NCI-H446 treated with DMSO at 0.1 percent for 48 hours (cell line): ENCODE measurements at regions not wholly inside any gene's neighbourhood (a gene's known extent, or its start where the extent isn't known, plus 50 kb on each side); places are given as distances from the start of the nearest gene placed in this dataset.

ENCODE experiments used
- DNase-seq: peaks from one replicate; lab custom pipeline; 2025; lab: John Stamatoyannopoulos, UW

DNA sequence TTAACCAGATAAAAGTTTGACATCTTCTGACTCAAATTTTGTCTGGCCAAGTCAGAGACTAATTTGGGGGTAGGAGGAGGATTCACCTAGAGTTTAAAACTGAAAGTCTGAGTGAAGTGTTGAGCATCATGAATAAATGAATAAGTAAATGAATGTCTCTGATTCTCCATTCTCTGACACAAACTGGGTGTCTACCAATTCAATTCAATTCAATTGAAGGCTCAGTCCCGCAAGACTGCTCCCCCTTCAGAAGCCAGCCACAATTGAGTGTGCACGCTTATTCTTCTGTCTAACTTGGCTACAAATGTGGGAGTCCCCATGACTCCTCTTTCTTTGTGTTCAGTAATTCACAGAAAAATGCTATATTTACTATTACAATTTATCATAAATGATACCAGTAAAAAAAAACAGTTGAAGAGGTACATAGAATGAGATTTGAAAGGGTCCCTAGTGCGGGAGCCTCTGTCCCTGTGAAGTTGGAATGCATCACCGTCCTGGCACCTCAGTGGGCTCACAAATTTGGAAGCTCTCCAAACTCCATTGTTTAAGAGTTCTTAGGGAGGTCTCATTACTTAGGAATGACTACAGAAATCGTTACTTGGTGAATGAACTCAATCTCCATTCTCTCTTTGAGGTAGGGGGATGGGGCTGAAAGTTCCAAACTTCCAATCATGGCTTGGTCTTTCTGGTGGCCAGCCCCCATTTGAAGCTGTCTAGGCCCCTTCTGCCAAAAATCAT is 243.7 kb upstream of the PHYHIPL start:
- no peak for DNase-seq

DNA sequence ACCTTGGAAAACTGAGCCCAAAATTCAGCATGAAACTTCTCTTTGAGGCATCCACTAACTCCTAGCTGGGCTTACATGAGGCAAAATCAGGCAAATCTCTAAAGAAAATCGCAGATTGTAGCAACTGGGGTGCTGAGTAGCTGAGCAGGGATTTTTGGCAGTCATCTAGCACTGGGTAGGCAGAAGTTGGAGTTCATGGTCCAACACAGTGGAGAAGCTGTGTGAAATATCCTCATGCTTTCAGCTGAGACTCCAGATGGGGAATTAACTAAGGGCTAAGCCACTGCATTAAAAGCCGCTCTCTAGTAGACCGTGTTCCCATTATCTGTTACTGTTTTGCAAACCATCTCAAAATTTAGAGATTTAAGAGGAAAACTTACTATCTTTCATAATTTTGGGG is 240.1 kb upstream of the PHYHIPL start:
- no peak for DNase-seq

DNA sequence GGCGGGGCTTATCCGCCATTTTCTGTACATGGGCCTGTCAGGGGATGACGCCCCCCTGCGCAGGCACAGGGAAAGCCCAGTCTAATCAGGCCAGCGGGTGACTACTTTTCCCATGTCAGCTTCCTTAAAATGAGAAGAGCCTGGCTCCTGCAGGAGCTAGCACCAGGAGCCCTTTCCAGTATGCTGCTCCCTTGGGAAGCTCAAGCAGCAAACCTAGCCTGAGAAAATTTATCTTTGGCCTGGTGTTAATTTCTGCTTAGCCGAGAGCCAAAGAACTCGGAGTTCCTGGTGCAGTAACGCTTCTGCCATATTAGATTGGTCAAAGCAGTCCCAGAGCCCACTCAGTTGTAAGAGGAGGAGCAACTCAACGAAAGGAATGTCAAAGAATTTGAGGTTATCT is 239.0 kb upstream of the PHYHIPL start:
- no peak for DNase-seq

DNA sequence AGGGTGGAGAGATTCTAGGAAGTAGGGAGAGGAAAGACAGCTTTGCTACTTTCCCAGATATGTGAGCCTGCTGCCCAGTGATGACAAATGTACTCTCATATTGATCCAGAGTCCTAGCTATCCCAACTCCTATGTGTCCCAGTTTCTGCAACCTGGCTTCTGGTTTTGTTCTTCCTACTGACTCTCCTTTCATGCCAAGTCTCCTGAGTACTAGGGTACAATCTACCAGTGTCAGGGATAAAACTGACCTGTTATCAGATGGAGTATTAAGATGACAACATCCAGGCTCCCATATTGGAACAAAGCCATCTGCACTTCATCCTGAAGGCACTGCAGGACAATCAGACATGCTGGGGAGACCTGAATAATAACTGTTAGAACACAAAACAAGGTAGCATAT is 233.7 kb upstream of the PHYHIPL start:
- no peak for DNase-seq

DNA sequence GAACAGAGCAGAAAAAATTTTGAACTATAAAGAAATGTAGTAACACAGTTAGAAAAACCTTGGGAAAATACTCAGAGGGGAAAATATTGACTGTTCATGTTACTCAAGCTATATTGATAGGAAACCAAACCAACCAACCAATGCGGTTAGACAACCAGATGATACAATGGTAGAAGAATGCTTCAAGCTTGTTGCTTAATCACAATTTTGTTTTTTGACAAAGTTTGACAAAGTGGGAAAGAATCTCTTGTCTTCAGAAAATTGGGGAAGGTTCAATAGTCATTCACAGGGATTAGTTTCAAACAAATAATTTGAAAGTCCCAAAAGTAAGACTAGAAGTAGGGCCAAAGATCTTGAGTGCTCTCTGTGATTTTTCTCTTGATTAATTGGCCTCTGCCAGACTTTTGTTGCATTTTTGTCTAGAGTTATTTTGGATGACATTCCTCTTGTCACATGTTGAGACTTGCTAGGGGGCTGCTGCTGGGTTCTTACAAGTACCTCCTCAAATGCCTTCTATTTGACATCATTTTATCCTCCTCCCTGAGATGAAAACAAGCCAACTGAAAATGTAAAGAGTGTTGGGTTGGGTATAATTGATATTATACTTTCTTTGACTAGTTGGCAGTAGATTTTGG is 233.1 kb upstream of the PHYHIPL start:
- no peak for DNase-seq

DNA sequence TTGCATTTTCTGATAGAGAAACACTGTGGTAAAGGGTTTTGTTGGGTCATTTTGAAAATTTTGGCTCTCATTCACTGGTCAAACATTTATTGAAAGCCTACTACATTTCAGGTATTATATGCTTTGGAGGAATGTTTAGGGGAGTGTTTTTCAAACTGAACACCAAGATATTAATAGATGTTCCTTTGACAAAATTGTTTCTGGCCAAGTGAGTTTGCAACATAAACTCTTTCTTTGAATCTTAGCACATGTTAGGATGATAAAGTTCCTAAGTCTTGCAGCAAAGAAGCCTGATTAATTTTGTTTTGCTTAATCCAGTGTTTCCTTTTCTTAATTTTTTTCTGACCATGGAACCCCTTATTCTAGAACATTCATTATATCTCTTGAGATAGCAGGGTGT is 232.5 kb upstream of the PHYHIPL start:
- DNase-seq: no peak

DNA sequence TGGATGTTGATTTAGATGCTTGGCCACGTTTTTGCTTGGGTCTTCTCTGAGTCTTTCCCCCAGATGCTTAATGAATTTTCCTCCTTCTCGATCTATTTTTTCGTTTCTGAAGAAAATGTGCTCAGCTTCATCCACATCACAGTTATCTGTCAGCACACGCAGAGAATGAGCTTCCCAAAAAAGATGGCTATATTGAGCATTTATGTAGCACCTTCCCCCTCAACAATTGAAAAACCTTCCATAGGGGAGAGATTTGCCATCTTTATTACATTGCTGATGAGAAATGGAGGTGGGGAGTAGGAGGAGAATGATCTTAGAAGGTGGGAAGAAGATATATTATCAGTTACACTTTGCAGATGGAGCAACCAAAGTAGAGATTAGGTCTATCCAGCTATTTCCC is 228.1 kb upstream of the PHYHIPL start:
- DNase-seq: no peak

DNA sequence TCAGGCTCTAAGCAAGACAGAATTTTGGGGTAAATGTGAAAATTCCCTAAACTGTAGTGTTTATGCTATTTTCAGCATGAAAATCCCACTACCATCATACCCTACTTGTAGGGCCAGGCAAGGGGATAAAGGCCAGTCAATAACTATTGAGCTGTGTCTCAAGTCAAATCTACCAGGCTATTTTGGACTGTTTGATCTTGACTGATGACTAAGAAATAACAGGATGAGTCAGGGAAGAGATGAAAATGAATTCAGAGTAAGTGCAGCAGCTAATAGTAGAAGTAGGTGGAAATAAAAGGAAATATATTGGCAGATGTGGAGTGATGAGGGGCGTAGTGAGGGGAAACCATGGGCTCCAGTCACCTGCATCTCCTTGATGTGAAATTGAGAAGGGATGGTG is 225.8 kb upstream of the PHYHIPL start:
- DNase-seq: no peak

DNA sequence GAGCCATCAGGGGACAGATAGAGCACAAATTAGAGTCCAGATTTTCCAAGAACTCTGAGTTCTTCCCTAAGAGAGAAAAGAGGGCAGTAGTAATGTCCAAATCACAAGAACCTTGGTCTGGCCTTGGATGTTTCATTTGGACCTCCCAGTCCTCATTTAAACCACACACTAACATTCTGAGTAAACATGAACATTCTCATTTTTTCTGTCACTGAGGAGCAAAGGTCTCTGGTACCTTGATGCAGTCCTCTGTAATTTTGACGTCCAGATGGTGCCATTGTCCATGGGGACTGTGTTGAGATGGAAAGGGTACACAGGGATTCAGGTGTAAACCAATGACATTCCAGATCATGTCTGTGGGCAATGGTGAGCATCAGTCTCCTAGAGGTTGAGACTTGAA is 225.4 kb upstream of the PHYHIPL start:
- no peak for DNase-seq

DNA sequence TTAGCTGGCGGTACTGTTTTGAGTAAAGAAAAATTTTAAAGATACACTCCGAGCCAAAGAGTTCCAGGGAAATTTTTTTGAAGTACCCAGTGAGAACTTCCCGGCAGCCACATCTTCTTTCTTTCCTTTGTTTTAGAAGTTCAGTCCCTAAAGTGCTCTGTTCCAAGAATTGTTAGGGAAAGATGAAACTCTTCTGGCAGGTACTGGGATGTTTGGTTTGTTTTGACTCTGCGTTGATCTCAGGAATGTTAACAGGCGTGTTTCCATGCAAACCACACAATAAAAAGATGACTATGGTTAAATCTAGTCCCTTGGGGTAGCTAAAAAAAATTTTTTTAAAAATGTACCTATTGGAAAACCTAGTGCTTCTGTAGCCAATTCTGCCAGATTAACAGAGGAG is 224.7 kb upstream of the PHYHIPL start:
- DNase-seq: no peak

DNA sequence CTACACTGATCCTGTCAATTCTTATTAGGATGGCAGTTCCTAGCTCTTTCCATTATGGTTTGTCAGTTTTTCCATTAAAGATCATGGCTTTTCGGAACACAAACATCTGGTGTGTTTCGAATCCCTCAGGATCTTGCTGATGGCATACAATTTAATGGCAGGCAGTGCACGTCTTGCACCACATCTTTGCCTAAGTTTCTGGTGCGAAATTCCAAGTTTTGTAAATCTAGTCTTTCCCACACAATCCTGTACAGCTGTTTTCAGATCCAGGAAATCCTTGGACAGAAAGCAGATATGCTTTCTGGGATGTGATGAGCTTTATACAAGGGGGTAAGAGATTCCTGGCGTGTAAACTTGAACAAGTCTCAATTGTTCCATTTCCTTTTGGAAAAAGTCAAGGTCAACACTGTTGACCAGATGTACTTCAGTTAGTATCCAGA is 224.3 kb upstream of the PHYHIPL start:
- no peak for DNase-seq

DNA sequence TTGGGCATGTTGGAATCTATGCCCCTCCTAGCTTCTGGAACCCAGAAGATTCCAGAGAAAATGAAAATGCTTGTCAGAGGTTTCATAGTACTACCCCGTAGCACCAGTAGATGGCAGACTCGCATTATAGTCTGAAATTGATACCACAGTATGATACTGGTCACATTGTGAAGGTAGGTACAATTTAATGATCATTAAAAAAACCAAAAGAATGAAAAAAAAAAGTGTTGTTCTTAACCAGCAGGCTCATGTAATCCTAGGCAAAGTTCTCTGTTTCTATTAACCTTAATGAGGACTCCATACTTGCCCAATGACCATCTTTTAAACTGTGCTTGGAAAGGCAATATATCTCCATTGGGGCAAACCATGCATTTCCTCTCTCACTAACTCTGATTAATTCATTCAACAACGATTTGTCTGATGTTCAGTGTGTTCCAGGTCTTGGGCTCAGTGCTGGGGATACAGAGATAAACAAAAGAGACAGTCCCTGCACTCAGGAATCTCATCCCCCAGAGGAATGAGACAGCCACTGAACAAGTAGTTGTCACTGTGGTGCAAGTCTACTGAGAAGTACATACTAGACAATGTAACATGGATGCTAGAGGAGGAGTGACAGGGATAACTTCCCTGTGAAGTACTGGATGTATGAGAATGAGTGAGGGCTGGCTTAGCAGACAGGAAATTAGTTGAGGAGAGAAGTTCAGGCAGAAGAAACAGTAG is 223.5 kb upstream of the PHYHIPL start:
- DNase-seq: peak; percentile 29

DNA sequence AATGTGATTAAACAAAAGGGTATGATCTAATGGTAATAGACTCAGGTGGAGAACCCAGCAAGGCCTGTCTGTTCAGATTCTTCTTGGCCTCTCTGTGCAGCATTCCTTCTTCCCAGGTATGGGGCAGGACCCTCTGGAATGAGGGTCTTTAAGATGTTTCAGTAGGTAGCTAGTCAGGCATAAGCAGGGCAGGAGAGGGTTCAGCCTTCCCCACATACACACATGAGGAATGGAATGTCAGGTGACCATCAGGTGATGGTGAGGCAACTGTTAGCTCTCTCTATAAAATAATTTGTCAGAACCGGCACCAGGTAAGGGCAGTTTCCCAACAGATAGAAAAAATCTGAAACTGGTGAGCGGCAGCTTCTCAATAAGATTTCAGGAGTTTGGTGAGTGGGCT is 222.3 kb upstream of the PHYHIPL start:
- DNase-seq: no peak

DNA sequence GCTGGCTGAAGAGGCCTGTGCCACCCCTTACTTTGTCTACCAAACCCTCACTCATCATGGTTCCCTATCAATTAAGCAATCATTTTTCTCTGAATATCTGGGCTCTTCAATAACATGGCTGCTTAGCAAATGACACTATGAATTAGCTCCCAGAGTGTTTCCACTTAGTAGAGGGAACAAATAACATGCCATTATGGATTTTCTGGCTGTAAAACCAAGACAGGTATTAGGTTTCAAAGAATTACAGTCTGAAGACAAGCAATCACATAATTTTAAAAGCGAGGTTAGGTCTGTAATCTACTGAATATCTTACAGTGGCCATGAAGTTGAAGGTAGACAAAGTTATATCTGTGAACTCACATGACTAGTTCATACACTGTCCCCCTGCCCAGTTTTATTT is 220.8 kb upstream of the PHYHIPL start:
- DNase-seq: no peak

DNA sequence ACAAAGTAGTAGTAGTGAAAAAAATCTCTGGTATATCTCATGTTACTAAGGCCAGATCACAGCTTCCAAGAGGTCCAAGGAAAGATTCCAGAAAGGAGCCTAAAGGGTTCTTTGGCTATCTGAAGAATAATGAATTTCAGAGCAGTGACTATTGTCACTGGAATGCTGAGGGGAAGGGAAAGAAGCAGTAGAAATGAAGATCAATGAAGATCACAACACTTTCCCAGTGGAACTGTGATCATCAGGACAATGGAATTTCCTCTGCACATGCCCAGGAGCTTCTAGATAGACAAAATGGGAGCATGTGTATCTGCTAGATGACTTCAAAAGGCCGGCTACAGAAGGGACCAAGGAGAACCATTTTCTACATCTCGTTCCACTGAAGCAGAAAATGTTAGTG is 219.5 kb upstream of the PHYHIPL start:
- DNase-seq: no peak

DNA sequence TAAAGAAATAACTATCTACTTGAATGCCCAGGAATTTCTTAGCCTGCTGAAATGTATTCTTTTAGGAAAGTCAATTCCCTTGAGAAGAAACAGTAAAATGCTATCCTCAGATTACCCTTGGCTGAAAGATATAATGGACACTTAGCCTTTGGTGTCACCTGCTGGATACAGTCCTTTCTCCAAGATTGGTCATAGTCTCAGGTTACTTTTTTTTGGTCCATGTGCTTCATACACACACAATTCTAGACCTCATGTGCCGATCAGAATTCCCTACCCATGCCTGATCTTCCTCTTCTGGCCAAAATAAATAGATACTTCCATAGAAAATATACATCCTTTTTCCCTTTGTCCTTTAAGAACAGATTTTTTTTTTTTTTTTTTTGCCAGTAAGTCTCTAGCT is 218.9 kb upstream of the PHYHIPL start:
- DNase-seq: no peak

DNA sequence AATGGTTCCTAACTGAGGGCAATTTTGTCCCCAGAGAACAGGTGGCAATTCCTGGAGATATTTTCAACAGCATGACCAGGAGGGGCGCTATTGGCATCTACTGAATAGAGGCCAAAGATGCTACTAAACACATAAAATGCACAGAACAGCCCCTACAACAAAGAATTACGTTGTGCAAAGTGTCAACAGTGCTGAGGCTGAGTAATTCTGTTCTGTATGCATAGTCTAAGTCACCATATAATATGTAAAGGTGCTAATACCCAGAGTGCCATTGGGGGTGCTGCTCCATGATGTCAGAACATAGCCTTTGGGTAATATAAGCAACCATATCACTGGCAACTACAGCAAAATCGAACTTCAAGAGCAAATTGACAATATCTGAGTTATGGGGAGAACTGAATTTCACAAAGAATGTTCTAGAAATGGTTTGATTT is 213.3 kb upstream of the PHYHIPL start:
- DNase-seq: no peak

DNA sequence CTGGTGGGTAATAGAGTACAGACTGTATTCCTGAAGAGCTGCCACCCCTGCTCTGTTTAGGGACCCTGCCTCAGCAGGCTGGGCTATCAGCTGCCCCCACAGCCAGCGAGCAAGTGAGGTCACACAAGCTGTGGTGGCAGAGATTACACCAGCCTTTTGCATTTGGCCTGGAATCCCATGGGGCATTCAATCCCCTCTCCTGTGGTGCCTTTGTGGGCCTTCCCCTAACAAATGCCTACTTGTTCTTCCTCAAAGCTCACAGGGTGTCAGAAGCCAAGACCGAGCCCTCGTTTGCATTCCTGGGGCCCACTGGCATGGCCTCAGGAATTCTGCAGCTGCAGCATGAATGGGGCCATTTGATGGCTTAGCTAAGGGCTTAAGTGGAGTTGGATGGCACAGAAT is 212.7 kb upstream of the PHYHIPL start:
- no peak for DNase-seq

DNA sequence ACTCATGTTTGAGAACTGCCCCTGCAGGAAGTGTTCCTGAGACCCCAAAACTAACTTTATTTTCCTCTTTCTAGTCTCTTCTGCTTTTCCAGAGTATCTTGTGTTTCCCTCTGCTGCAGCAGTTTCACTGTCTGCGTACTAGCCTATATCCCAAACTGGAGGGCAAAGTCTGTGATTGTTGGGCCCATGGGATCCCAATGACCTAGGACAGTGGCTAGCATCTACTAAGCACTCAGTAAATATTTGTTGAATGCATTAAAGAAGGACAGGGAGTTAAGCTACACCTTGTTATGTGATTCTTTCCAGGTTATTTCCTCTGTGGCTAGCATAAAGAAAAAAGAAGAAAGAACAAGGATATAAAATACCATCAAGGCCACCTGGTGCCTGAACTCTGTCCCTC is 210.6 kb upstream of the PHYHIPL start:
- no peak for DNase-seq

DNA sequence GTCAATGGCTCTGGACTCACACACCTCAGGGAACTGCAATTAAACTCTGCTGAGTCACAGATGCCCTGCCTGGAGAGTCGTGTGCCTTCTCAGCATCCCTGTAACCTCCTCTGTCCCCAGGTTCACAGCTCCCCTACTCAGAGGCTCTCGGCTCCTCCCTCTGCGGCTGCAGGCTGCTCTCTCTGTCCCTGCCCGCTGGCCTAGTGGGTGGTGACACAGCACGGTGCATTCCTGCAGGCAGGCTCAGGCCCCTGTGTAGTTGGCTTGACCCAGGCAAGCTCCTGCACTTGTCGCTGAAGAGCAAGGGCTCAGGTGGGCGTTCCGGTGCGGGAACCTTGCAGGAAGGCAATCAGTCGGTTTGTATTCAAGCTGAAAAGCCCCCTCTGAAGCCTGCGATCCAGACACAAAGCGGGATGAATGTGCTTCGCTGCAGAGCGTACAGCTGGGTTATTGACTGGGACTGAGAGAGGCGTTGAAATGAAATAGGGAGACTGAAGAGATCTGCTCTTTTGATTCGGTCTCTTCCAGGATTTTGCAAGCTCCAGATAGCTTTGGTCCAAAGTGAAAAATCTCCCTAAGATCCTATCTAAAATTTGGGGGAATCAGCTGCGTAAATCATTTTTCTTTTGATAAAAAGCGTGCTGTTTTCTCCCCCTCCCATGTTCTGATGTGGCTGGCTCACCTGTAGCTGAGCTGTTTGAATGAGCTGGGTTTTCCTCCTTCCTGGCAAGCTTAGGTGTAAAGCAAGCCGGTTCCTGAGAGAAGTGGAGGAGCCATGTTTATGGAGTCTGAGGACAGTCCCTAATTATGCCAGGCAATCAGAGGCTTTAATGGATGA is 208.7 kb upstream of the PHYHIPL start:
- DNase-seq: no peak

DNA sequence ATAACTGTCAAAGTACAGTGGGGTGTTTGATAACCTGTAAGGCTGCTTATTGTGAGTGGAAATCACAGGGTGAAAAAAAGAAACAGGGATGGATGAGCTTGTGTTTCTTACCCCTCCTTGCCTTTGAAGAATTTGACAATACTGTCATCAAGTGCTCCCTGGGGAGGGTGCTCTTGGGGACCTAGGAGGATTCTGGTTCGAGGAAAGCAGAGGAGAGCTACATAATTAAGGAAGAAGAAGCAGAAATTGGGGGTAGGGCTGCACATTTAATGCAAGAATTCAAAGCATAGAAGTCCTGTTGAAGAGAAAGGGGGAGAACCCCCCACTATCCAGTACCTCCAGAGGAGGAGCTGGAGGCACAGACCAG is 208.1 kb upstream of the PHYHIPL start:
- no peak for DNase-seq

DNA sequence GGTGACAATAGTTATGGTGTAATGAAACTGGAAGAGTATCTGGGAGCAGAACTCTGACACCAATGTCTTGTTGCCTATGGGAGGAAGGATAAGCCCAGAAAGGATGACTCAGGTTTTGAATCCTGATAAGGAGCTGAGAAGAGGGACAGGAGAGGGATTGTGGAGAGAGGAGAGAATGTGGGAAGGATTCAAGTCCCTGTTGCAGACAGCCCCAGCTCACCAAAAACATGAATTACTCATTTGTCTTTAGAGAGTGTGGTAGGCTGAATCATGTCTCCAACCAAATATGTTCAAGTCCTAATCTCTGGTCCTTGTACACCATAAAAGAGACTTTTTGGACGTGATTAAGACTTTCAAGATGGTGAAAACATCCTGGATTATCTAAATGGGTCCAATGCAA is 206.9 kb upstream of the PHYHIPL start:
- no peak for DNase-seq
